ENCODE measurements at regions not wholly inside any gene's neighbourhood (a gene's known extent, or its start where the extent isn't known, plus 50 kb on each side); places are given as distances from the start of the nearest gene placed in this dataset.

GRCh38 chr11:79592406-79592805, 151.6 kb upstream of the TENM4 start (continued):
- TF ChIP-seq CHD7 (IDR thresholded peaks at IDR 0.05; ENCODE audit: insufficient replicate concordance, low read length) (no peak), CTBP2 (IDR thresholded peaks at IDR 0.05; ENCODE audit: borderline replicate concordance, insufficient read depth, insufficient read length, low read length) (no peak), TBP (IDR thresholded peaks at IDR 0.05; ENCODE audit: low read depth, low read length) (no peak), JUN (IDR thresholded peaks at IDR 0.05; ENCODE audit: low read depth, low read length) (no peak), RAD21 (IDR thresholded peaks at IDR 0.05 in 1 of 2, conservative IDR thresholded peaks at IDR 0.05 in 1 of 2; ENCODE audit: low read depth in 2 of 2, low read length in 2 of 2) (no peak), EZH2 (IDR thresholded peaks at IDR 0.05; ENCODE audit: low read depth, low read length, severe bottlenecking) (no peak), POLR2AphosphoS5 (IDR thresholded peaks at IDR 0.05; ENCODE audit: low read depth, low read length) (no peak), KDM1A (IDR thresholded peaks at IDR 0.05; ENCODE audit: borderline replicate concordance, low read length) (no peak), HDAC2 (IDR thresholded peaks at IDR 0.05; ENCODE audit: borderline replicate concordance in 1 of 2, low read depth in 2 of 2, low read length in 2 of 2) (no peak), HDAC6 (IDR thresholded peaks at IDR 0.05; ENCODE audit: low read depth, low read length) (no peak), TAF7 (optimal IDR thresholded peaks at IDR 0.05; ENCODE audit: borderline replicate concordance, low read depth, low read length) (no peak)

All from H1 (cell line).